Bronchial epithelial cell (primary cell): ENCODE measurements at regions not wholly inside any gene's neighbourhood (a gene's known extent, or its start where the extent isn't known, plus 50 kb on each side); places are given as distances from the start of the nearest gene placed in this dataset.

ENCODE experiments used
- DNase-seq: peaks from one replicate; pipeline ENCODE4 v3.0.0-alpha.2; 2010; ENCODE audit warnings: low read depth
- FAIRE-seq: peaks from 2 replicates; lab custom pipeline; 2011; peaks lifted over from hg19 to GRCh38; lab: Jason Lieb, UNC
- H3K27me3 ChIP-seq: 2 replicates; pipeline ENCODE4 v1.5.1; 2011; ENCODE audit warnings: low read length; ENCODE audit not compliant: control insufficient read depth, insufficient read depth
- H3K36me3 ChIP-seq: 2 replicates; pipeline ENCODE4 v1.5.1; 2011; ENCODE audit warnings: low read length; ENCODE audit not compliant: control insufficient read depth, insufficient read depth
- H3K4me3 ChIP-seq: 2 replicates; pipeline ENCODE4 v1.5.1; 2011; ENCODE audit warnings: mild to moderate bottlenecking, low read depth, low read length, control low read depth
- CTCF ChIP-seq: IDR thresholded peaks from 2 replicates; pipeline ENCODE4 v1.5.1; 2011; ENCODE audit warnings: mild to moderate bottlenecking, moderate library complexity, low read length, control low read depth, inconsistent platforms; ENCODE audit not compliant: insufficient read depth, severe bottlenecking

GRCh38 chr9:13502484-13502883 is 223.0 kb upstream of the MPDZ start:
- no peaks in the 10 kb centered on the region for H3K27me3 ChIP-seq
- no peak for DNase-seq
- no peak for TF ChIP-seq CTCF
- FAIRE-seq = no peak
- H3K36me3 ChIP-seq = no peaks in the 10 kb centered on the region
- H3K4me3 ChIP-seq = no peak overlapping the region

GRCh38 chr9:13501018-13501417 is 221.5 kb upstream of the MPDZ start:
- no peak for TF ChIP-seq CTCF
- Histone ChIP-seq H3K27me3 (no peaks in the 10 kb centered on the region), H3K36me3 (no peaks in the 10 kb centered on the region), H3K4me3 (no peak overlapping the region)
- DNase-seq (no peak), FAIRE-seq (no peak)

- DNase-seq (no peak), FAIRE-seq (no peak)
- Histone ChIP-seq H3K27me3 (no peaks in the 10 kb centered on the region), H3K36me3 (no peaks in the 10 kb centered on the region), H3K4me3 (no peak overlapping the region)
- TF ChIP-seq CTCF = no peak
Measured at GRCh38 chr9:13500034-13500433, 220.5 kb upstream of the MPDZ start.

- Histone ChIP-seq H3K36me3 (no peaks in the 10 kb centered on the region), H3K4me3 (no peak overlapping the region), H3K27me3 (no peaks in the 10 kb centered on the region)
- no peak for TF ChIP-seq CTCF
- DNase-seq (no peak), FAIRE-seq (no peak)
Measured at GRCh38 chr9:13493697-13494096, 214.2 kb upstream of the MPDZ start.

GRCh38 chr9:13491493-13492424 is 212.3 kb upstream of the MPDZ start:
- DNase-seq (peak; percentile 40), FAIRE-seq (no peak)
- Histone ChIP-seq H3K36me3 (no peaks in the 10 kb centered on the region), H3K4me3 (no peak overlapping the region), H3K27me3 (no peaks in the 10 kb centered on the region)
- no peak for TF ChIP-seq CTCF
